PC-3 (cell line): ENCODE measurements at regions not wholly inside any gene's neighbourhood (a gene's known extent, or its start where the extent isn't known, plus 50 kb on each side); places are given as distances from the start of the nearest gene placed in this dataset.

ENCODE experiments used
- CTCF ChIP-seq: fragments of 300-600 bp; sonication (generic); conservative IDR thresholded peaks from 2 replicates; pipeline ENCODE4 v1.5.1; 2017; ENCODE audit warnings: antibody characterized with exemption, low read depth, mild to moderate bottlenecking, low read length
- EZH2 ChIP-seq: fragments of 300-600 bp; sonication (generic); IDR thresholded peaks from one replicate; pipeline ENCODE4 v1.6.1; 2017; ENCODE audit warnings: antibody characterized with exemption, mild to moderate bottlenecking, low read length; ENCODE audit not compliant: unreplicated experiment
- EZH2phosphoT487 ChIP-seq: fragments of 300-600 bp; sonication (generic); IDR thresholded peaks from 2 replicates; pipeline ENCODE4 v1.6.1; 2018; ENCODE audit warnings: mild to moderate bottlenecking, antibody characterized with exemption, low read length, borderline replicate concordance

DNA sequence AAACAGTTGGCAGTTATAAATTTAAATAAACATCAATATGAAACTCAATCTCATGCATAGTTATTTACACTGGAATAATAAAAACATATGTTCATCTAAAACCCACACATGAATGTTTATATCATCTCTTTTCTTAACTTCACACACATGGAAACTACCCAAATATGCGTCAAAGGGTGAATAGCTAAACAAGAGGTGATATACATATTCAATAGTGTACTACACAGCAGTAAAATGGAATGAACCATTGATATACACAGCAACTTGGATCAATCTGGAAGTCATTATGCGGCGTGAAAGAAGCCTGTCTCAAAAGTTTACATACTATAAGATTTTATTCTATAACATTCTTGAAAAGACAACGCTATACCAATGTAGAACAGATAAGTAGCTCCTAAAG is 282.5 kb upstream of the POM121L12 start:
- TF ChIP-seq CTCF: no peak
- no peak for TF ChIP-seq EZH2
- TF ChIP-seq EZH2phosphoT487: no peak
